Spleen (tissue), 7 donors: ENCODE measurements at regions not wholly inside any gene's neighbourhood (a gene's known extent, or its start where the extent isn't known, plus 50 kb on each side); places are given as distances from the start of the nearest gene placed in this dataset.
"Not testable (repeated sequence)": the region's sequence is repeated elsewhere in the genome, so short reads cannot be mapped to it uniquely, and the experiment has no call there.

Experiments used
- POLR2AphosphoS5 ChIP-seq, 3 donors: sonication (generic); formaldehyde crosslinking; IDR thresholded peaks; one replicate each; pipeline ENCODE4 v1.5.1; 2017; ENCODE audit warnings: antibody characterized with exemption in 3 of 3
- TF ChIP-seq, protein P1 (sequence below), 11 experiments: fragments of 200-600 bp in 7 of 11; fragments of 450-650 bp in 4 of 11; sonication (generic) in 4 of 11; IDR thresholded peaks in 8 of 11; conservative IDR thresholded peaks in 3 of 11; 1 replicate in 7 of 11; 2 replicates in 4 of 11; pipeline versions ENCODE4 v1.4.0 to v1.8.0; 2016 to 2021; ENCODE audit warnings: antibody characterized with exemption in 11 of 11, inconsistent platforms in 4 of 11, mild to moderate bottlenecking in 1 of 11
- donor health status: DM: no; HTN: no; CAD: no; lungs with moderate emphysema.
- donor health status: DM: no; HTN: no; CAD: no.
- donor health status: DM: no; HTN: no; CAD: no.

DNA sequence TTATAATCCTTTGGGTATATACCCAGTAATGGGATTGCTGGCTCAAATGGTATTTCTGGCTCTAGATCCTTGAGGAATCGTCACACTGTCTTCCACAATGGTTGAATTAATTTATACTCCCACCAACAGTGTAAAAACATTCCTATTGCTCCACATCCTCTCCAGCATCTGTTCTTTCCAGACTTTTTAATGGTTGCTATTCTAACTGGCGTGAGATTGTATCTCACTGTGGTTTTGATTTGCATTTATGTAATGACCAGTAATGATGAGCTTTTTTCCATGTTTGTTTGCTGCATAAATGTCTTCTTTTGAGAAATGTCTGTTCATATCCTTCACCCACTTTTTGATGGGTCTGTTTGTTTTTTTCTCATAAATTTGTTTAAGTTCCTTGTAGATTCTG is 572.5 kb upstream of the SYT4 start:
- TF ChIP-seq POLR2AphosphoS5 (IDR thresholded peaks at IDR 0.05), result not testable (repeated sequence)
- TF ChIP-seq, protein P1, sequence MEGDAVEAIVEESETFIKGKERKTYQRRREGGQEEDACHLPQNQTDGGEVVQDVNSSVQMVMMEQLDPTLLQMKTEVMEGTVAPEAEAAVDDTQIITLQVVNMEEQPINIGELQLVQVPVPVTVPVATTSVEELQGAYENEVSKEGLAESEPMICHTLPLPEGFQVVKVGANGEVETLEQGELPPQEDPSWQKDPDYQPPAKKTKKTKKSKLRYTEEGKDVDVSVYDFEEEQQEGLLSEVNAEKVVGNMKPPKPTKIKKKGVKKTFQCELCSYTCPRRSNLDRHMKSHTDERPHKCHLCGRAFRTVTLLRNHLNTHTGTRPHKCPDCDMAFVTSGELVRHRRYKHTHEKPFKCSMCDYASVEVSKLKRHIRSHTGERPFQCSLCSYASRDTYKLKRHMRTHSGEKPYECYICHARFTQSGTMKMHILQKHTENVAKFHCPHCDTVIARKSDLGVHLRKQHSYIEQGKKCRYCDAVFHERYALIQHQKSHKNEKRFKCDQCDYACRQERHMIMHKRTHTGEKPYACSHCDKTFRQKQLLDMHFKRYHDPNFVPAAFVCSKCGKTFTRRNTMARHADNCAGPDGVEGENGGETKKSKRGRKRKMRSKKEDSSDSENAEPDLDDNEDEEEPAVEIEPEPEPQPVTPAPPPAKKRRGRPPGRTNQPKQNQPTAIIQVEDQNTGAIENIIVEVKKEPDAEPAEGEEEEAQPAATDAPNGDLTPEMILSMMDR (IDR thresholded peaks at IDR 0.05 in 8 of 11, conservative IDR thresholded peaks at IDR 0.05 in 3 of 11), result not testable (repeated sequence)
